ENCODE measurements at regions not wholly inside any gene's neighbourhood (a gene's known extent, or its start where the extent isn't known, plus 50 kb on each side); places are given as distances from the start of the nearest gene placed in this dataset.
A peak's percentile ranks its signal among the peaks of the same experiment; 100 is the strongest.
"Not testable (repeated sequence)": the region's sequence is repeated elsewhere in the genome, so short reads cannot be mapped to it uniquely, and the experiment has no call there.

DNA sequence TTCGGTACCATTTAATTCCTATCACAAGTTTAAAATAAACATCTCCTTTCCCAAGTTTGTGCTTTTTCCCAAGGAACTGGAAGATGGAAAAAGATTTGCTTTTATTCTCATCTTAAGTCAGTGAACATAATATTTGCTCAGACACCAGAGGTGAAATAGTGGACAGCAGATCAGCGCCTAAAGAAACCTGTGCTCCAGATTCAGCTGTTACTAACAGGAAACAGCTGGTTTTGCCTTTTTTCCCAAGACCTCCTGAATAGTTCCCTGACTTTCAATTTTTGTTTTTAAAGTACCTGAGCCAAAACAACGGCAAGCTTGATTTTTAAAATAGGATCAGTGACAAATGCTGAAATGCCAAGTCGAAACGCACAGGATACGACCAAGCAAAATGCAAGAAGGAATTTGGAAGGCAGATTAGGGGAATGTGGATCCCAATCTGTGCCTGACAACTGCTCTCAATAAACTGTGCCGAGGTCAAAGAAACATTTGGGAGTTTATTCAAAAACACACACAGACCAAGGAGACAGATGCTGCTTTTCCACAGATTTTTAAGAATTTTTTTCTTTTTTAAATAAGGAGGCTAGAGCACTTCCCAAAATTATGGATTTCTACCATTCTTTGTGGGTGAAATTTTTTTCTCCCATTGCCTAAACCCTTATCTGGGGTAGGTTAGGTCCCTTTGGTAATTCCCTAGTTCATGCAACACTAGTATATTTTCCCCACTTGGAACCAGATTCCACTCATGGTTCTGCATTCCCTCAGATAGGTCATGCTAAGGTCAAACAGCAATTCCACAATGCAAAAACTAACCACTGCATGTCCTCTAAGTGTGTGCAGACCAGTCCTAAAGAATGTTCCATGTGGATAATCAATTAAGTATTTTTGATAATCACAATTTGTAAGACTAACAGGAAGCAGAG is 121.5 kb upstream of the PDE1A start:
- no peak for DNase-seq (ENCODE audit: extremely low read depth, low read depth)

DNA sequence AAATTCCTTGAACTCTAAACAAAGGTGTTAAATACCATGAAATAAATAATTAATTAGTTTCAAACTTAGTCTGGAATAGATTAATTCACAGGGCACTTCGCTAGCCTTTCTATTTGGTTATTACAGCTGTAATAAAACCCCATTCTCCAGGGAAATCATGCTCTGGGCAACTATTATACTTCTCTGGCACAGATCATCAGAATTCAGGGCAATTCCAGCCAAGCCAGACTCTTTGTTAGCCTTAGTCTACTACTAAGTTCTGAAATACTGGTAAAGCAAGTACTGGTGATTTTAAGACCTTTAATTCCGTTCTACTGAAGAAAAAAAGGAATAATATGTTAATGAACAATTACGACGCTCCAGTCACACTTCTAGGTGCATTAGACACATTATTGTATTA is 123.4 kb upstream of the PDE1A start:
- DNase-seq (ENCODE audit: extremely low read depth, low read depth): no peak

DNA sequence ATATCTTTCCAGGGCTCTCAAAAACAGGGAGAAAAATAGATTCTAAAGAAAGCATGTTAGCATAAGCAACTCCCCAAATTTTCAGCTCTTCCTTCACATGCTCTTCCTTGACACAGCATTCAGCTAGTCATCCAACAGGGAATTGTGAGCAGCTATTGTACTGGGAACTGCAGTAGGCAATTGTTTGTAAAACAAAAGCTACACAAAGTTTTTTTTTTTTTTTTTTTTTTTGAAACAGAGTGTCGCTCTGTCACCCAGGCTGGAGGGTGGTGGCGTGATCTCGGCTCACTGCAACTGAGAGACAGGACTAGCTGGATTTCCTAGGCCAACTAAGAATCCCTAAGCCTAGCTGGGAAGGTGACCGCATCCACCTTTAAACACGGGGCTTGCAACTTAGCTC is 125.4 kb upstream of the PDE1A start:
- DNase-seq (ENCODE audit: extremely low read depth, low read depth): not testable (repeated sequence)

- not testable (repeated sequence) for DNase-seq (ENCODE audit: extremely low read depth, low read depth)
Measured at GRCh38 chr2:182552785-182553184, 125.9 kb upstream of the PDE1A start.

GRCh38 chr2:182553483-182553882 is 126.6 kb upstream of the PDE1A start:
- no peak for DNase-seq (ENCODE audit: extremely low read depth, low read depth)

- DNase-seq (ENCODE audit: extremely low read depth, low read depth): peak; percentile 12
Measured at GRCh38 chr2:182554950-182555349, 128.1 kb upstream of the PDE1A start.

DNA sequence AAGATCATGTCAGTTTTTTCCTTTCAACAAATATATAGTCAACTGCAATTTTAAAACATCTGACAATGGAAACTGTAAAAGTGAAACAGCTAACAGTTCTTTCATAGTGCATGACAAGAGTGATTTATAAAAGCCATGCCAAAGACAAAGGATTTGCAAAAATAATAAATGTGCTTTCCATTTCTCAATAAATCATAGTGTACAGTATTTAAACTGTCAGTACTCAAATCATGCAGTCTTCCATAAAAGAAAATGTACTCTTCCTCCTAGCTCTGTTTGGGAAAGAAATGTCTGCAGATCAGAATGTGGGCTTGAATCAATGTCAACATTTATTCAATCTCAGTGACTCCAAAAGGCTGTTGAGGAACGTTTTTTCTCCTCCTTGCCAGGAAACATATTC is 131.7 kb upstream of the PDE1A start:
- DNase-seq (ENCODE audit: extremely low read depth, low read depth): no peak

GRCh38 chr2:182559623-182560022 is 132.8 kb upstream of the PDE1A start:
- DNase-seq (ENCODE audit: extremely low read depth, low read depth): no peak

GRCh38 chr2:182565911-182566567 is 139.2 kb upstream of the PDE1A start:
- no peak for DNase-seq (ENCODE audit: extremely low read depth, low read depth)

DNA sequence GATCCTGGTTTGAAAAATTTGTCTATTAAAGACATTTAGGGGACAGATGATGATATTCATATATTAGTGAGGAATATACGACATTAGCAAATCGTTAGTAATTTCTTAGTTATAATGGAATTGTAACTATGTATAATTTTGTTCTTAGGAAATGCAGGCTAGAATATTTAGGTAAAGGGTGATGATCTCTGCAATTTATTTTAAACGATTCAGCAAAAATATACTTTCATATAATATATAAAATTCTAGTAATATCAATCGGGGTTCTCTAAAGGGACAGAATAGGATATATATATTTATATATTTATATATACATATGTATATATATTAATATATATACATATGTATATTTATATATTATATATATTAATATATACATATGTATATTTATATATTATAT is 142.5 kb upstream of the DNAJC10 start:
- no peak for DNase-seq (ENCODE audit: extremely low read depth, low read depth)

DNA sequence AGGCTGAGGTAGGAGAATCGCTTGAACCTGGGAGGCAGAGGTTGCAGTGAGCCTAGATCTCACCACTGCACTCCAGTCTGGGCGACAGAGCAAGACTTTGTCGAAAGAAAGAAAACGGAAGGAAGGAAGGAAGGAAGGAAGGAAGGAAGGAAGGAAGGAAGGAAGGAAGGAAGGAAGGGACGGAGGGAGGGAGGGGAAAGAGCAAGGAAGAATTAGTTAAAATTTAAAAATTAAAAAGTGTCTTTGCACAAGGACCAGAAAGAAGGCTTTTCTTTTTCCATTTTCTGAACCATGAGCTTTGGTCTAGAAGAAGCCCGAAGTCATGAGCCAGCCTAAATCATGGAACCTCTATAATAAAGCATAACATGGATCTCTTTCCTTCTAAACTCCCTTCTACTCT is 138.2 kb upstream of the DNAJC10 start:
- no peak for DNase-seq (ENCODE audit: extremely low read depth, low read depth)

DNA sequence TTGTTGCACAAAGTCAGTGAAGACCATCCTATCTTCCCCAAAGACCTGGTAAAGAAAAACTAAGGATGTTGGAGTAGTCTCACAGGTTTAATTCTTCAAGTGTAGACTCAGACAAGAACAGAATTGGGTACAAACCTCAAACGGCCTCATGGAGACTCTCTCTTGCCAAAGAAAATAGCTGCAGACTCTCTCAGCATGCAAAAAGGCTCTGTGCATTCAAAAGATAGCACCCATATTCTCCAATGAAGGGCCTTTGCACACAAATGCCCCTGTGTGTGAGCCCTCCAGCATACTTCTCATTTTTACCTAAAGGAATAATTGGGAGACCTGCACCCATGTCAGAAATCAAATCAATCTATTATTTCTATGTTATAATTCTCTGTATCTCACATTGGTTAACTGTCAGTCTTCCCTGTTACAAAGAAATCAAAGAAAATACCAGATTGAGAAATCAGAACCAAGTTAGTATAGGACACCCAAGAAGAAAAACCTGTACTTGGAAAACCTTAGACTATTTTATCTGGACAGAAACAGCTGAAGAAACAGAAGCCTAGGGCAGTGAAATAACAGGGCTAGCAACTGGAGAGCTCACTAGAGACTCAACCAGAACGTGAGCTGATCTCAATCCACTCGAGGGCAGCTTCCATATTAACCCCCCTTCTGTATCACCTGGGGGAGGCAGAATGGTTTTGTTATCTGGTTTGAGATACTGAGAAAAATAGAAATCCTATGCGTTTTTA is 134.7 kb upstream of the DNAJC10 start:
- no peak for DNase-seq (ENCODE audit: extremely low read depth, low read depth)

DNA sequence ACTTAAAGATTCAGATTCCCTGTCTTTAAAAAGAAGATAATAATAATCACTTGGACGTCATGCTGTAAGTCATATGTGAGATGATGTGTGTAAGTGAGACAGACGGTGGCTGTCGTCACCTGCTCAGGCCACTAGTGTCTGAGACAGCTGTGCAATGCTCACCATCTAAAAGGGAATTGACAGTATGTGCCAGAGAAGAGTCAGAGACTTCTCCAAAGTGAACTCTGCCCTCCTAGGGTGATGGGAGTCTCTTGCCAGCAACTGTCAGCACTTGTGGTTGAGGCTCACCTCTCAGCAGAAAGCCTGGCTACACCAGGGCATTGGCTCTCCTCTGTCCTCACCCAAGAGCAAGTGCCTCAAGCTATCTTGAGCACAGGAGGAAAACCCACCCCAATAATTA is 131.6 kb upstream of the DNAJC10 start:
- no peak for DNase-seq (ENCODE audit: extremely low read depth, low read depth)

DNA sequence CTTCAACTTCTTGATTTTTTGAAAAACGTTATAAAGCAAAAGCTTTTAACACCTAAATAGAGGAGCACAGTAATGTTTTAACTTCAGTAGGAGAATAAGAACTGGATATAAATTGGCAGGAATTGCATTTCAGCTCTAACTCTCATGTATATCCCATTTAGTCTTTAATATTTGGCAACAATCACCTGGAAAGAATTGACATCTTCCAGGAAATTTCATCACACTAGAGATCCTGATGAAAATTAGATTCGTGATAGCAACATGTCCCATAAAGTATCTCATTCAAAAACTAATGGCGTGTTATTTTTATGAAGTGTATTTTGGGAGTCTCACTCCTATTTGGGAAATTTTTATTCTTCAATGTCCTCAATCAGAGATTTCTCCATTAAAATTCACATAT is 131.1 kb upstream of the DNAJC10 start:
- DNase-seq (ENCODE audit: extremely low read depth, low read depth): no peak

- DNase-seq (ENCODE audit: extremely low read depth, low read depth): no peak
Measured at GRCh38 chr2:182585430-182585829, 130.6 kb upstream of the DNAJC10 start.

DNA sequence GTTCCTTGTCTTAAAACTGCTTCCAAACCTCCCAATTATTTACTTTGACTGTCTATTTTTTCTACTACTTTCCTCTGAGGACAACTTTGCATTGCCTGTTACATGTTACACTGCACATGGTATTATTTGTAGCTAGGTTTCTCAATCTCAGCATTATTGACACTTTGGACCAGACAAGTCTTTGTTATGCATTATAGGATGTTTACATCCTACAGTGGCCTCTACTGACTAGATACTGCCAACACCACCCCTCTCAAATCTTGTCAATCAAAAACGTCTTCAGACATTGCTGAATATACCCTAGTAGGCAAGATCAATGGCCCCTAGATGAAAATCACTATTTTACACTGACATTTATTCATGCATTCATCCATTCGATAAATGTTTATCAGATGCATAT is 129.6 kb upstream of the DNAJC10 start:
- DNase-seq (ENCODE audit: extremely low read depth, low read depth): peak; percentile 3

DNA sequence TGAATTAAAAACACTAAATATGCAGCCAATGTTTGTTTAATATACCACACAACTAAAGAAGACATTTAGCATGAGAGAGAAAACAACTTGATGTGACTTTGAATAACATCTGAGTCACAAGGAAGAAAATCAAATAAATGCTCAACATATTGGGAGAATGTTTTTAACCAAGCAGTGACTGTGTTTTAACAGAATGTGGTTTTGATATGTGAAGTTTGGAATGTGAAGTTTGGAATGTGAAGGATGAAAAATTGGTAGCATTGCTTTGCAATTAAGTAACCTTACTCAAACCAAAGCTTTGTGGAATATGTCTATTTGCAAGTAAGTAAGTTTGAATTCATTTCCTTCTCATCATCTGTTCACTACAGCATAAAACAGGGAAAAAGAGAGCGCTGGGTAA is 128.2 kb upstream of the DNAJC10 start:
- DNase-seq (ENCODE audit: extremely low read depth, low read depth): peak; percentile 37

DNA sequence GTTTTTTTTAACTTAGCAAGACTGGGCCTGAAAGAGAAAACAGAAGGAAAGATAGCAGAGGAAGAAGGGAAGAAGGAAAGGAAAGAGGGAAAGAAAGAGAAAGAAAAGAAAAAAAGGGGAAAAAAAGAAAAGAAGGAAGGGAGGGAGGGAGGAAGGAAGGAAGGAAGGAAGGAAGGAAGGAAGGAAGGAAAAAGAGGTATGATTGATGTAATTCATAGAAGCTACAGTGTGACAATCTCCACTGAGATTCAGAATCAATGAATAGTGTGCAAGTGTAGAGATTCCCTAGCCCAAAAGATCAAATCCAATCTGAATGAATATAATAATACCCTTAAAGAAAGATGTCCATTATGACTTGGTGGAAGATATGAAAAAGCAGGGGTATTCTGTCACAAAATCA is 126.9 kb upstream of the DNAJC10 start:
- no peak for DNase-seq (ENCODE audit: extremely low read depth, low read depth)

GRCh38 chr2:182591774-182592173 is 124.3 kb upstream of the DNAJC10 start:
- DNase-seq (ENCODE audit: extremely low read depth, low read depth): no peak

- no peak for DNase-seq (ENCODE audit: extremely low read depth, low read depth)
Measured at GRCh38 chr2:182592691-182593393, 123.2 kb upstream of the DNAJC10 start.
